Peyer's patch (tissue), 4 donors: ENCODE measurements at regions not wholly inside any gene's neighbourhood (a gene's known extent, or its start where the extent isn't known, plus 50 kb on each side); places are given as distances from the start of the nearest gene placed in this dataset.
A peak's percentile ranks its signal among the peaks of the same experiment; 100 is the strongest.

Experiments used
- DNase-seq, 3 donors: peaks; one replicate each; pipeline ENCODE4 v3.0.0-alpha.2; 2017 to 2019
- H3K27ac ChIP-seq, 4 donors: fragments of 200-600 bp; sonication (generic); one replicate each; pipeline ENCODE4 v1.5.1; 2016 to 2019
- H3K27me3 ChIP-seq, 2 donors: fragments of 200-600 bp; sonication (generic); one replicate each; pipeline ENCODE4 v1.5.1; 2019
- H3K36me3 ChIP-seq, 3 donors: fragments of 200-600 bp; sonication (generic); one replicate each; pipeline ENCODE4 v1.5.1; 2016 to 2019
- H3K4me1 ChIP-seq, 4 donors: fragments of 200-600 bp; sonication (generic); one replicate each; pipeline ENCODE4 v1.5.1; 2016 to 2019
- H3K4me3 ChIP-seq, 4 donors: fragments of 200-600 bp; sonication (generic); 1 replicate in 3 of 4; 2 replicates in 1 of 4; pipeline ENCODE4 v1.5.1; 2016 to 2019; ENCODE audit warnings: mild to moderate bottlenecking in 1 of 4
- H3K9me3 ChIP-seq, 4 donors: fragments of 200-600 bp; sonication (generic); one replicate each; pipeline ENCODE4 v1.5.1; 2016 to 2019; ENCODE audit warnings: mild to moderate bottlenecking in 1 of 4
- CTCF ChIP-seq, 6 experiments: fragments of 450-650 bp in 4 of 6; fragments of 200-600 bp in 2 of 6; sonication (generic) in 1 of 6; IDR thresholded peaks; one replicate each; pipeline ENCODE4 v1.5.1; 2017 to 2019; ENCODE audit warnings: antibody characterized with exemption in 6 of 6, mild to moderate bottlenecking in 3 of 6, moderate library complexity in 1 of 6
- POLR2A ChIP-seq, 2 donors: fragments of 450-650 bp; IDR thresholded peaks; one replicate each; pipeline ENCODE4 v1.5.1; 2017; ENCODE audit warnings: antibody characterized with exemption in 2 of 2, mild to moderate bottlenecking in 2 of 2, moderate library complexity in 2 of 2

DNA sequence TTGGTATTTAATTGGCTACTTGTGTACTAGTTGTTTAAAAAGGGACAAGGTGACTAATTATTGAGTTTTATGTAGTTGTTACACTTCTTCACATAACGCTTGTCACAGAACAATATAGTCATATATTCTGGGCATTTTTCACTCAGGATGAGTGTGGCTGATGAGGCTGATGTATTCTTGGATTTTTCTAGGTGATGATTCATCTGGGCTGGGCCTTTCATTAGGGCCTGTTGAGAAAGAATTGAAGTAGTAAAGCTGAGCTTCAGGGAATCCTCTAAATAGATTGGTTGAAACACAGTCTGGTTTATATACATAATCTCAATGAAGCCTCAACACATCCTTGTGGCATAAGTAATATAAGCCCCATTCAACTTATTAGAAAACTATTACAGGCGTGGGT is 445.7 kb downstream of the DAD1 start:
- no peak for DNase-seq
- H3K4me3 ChIP-seq: no peak overlapping the region
- H3K36me3 ChIP-seq: no peaks in the 10 kb centered on the region
- H3K27me3 ChIP-seq: no peaks in the 10 kb centered on the region
- TF ChIP-seq POLR2A (IDR thresholded peaks at IDR 0.05): no peak
- no peak for TF ChIP-seq CTCF (IDR thresholded peaks at IDR 0.05)
- no peaks in the 10 kb centered on the region for H3K4me1 ChIP-seq
- H3K27ac ChIP-seq: no peak overlapping the region
- no peaks in the 10 kb centered on the region for H3K9me3 ChIP-seq

DNA sequence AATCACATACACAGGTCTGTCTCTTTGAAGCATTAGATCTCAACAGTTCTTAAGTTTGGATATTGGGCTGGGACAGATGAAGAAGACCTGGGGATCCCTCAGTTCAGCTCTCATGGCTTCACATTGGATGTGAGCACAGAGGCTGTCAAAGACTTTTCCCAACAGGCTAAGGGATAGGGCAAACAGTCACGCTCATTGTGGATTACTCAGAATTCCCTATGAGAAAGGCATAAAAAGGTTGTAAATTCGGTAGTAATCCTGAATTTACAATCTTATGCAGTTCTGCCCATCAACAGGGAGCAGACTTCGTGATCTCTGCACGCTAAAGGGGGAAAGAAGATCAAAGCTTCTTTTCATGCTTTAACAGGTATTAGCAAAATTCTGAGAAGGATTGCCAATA is 448.4 kb downstream of the DAD1 start:
- Histone ChIP-seq H3K4me1 (no peaks in the 10 kb centered on the region), H3K27me3 (no peaks in the 10 kb centered on the region), H3K36me3 (no peaks in the 10 kb centered on the region), H3K9me3 (no peaks in the 10 kb centered on the region), H3K27ac (no peak overlapping the region), H3K4me3 (no peak overlapping the region)
- TF ChIP-seq POLR2A (IDR thresholded peaks at IDR 0.05) (no peak), CTCF (IDR thresholded peaks at IDR 0.05) (no peak)
- no peak for DNase-seq

DNA sequence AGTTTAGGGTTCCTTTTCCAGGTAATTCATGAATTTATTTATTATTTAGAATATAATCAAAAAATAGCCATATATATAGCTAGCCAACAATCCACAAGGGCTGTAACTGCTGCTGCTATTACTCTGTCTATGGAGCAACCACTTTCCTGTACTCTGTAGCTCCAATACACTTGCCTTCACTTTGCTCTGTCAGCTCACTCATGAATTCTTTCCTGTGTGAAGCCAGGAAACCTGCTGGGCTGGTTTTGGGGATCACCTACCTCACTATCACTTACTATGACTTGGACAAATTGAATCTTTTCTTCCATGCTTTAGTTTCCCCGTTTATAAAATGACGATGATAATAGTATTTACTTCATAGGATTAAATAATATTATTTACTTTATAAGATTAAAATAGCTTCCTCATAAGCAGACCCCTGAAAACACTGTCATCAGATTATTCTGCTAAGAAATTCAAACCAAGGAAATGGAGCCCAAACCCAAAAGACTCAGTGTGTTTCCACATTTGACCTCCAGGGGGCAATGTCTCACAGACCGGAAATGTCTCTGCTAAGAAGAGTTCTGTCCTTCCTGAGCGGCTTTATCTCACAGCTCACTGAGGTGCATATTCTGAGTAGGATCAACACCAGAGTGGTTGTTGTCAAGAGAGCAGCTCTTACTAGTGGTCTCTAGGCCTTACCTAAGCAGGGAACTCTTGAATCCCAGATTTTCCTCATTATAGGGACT is 457.1 kb downstream of the DAD1 start:
- DNase-seq: peak in 1 of 3 donors; percentile 66
- Histone ChIP-seq H3K9me3 (no peaks in the 10 kb centered on the region), H3K27ac (no peak overlapping the region), H3K36me3 (no peaks in the 10 kb centered on the region), H3K4me3 (no peak overlapping the region), H3K4me1 (no peaks in the 10 kb centered on the region), H3K27me3 (no peaks in the 10 kb centered on the region)
- TF ChIP-seq CTCF (IDR thresholded peaks at IDR 0.05) (peak in 4 of 6 experiments; percentile 33 to 56 (median 51)), POLR2A (IDR thresholded peaks at IDR 0.05) (no peak)

- Histone ChIP-seq H3K4me1 (no peaks in the 10 kb centered on the region), H3K27me3 (no peaks in the 10 kb centered on the region), H3K4me3 (no peak overlapping the region), H3K36me3 (no peaks in the 10 kb centered on the region), H3K27ac (no peak overlapping the region), H3K9me3 (no peaks in the 10 kb centered on the region)
- DNase-seq: no peak
- TF ChIP-seq POLR2A (IDR thresholded peaks at IDR 0.05) (no peak), CTCF (IDR thresholded peaks at IDR 0.05) (no peak)
Observed at GRCh38 chr14:22124073-22124613, 450.5 kb upstream of the OR4E1 start.

GRCh38 chr14:22122829-22123560 is 449.4 kb upstream of the OR4E1 start:
- Histone ChIP-seq H3K9me3 (no peaks in the 10 kb centered on the region), H3K4me3 (no peak overlapping the region), H3K27ac (no peak overlapping the region), H3K4me1 (no peaks in the 10 kb centered on the region), H3K27me3 (no peaks in the 10 kb centered on the region), H3K36me3 (no peaks in the 10 kb centered on the region)
- DNase-seq: no peak
- TF ChIP-seq POLR2A (IDR thresholded peaks at IDR 0.05) (no peak), CTCF (IDR thresholded peaks at IDR 0.05) (no peak)
